ENCODE measurements at regions not wholly inside any gene's neighbourhood (a gene's known extent, or its start where the extent isn't known, plus 50 kb on each side); places are given as distances from the start of the nearest gene placed in this dataset.
"Not testable (repeated sequence)": the region's sequence is repeated elsewhere in the genome, so short reads cannot be mapped to it uniquely, and the experiment has no call there.

- no peak for DNase-seq (ENCODE audit: low read depth in 2 of 2, low spot score in 1 of 2)
Observed at GRCh38 chr12:67455236-67455635, 186.1 kb downstream of the CAND1 start.

- DNase-seq (ENCODE audit: low read depth in 2 of 2, low spot score in 1 of 2): no peak
Observed at GRCh38 chr12:67456431-67456901, 187.3 kb downstream of the CAND1 start.

- no peak for DNase-seq (ENCODE audit: low read depth in 2 of 2, low spot score in 1 of 2)
Observed at GRCh38 chr12:67457136-67457535, 188.0 kb downstream of the CAND1 start.

- no peak for DNase-seq (ENCODE audit: low read depth in 2 of 2, low spot score in 1 of 2)
Observed at GRCh38 chr12:67457778-67458665, 188.9 kb downstream of the CAND1 start.

- no peak for DNase-seq (ENCODE audit: low read depth in 2 of 2, low spot score in 1 of 2)
Observed at GRCh38 chr12:67459173-67459572, 189.4 kb upstream of the DYRK2 start.

- no peak for DNase-seq (ENCODE audit: low read depth in 2 of 2, low spot score in 1 of 2)
Observed at GRCh38 chr12:67459578-67459977, 189.0 kb upstream of the DYRK2 start.

- DNase-seq (ENCODE audit: low read depth in 2 of 2, low spot score in 1 of 2): no peak
Observed at GRCh38 chr12:67460388-67460787, 188.2 kb upstream of the DYRK2 start.

GRCh38 chr12:67468549-67469245 lies 179.8 kb upstream of the DYRK2 start:
- DNase-seq (ENCODE audit: low read depth in 2 of 2, low spot score in 1 of 2): no peak

GRCh38 chr12:67469666-67470065 lies 178.9 kb upstream of the DYRK2 start:
- no peak for DNase-seq (ENCODE audit: low read depth in 2 of 2, low spot score in 1 of 2)

GRCh38 chr12:67471810-67472209 lies 176.7 kb upstream of the DYRK2 start:
- no peak for DNase-seq (ENCODE audit: low read depth in 2 of 2, low spot score in 1 of 2)

- no peak for DNase-seq (ENCODE audit: low read depth in 2 of 2, low spot score in 1 of 2)
Observed at GRCh38 chr12:67472539-67472938, 176.0 kb upstream of the DYRK2 start.

GRCh38 chr12:67474934-67475620 lies 173.5 kb upstream of the DYRK2 start:
- DNase-seq (ENCODE audit: low read depth in 2 of 2, low spot score in 1 of 2): no peak

GRCh38 chr12:67475725-67476124 lies 172.8 kb upstream of the DYRK2 start:
- DNase-seq (ENCODE audit: low read depth in 2 of 2, low spot score in 1 of 2): no peak

GRCh38 chr12:67477681-67478265 lies 170.8 kb upstream of the DYRK2 start:
- DNase-seq (ENCODE audit: low read depth in 2 of 2, low spot score in 1 of 2): no peak

- DNase-seq (ENCODE audit: low read depth in 2 of 2, low spot score in 1 of 2): peak; percentile 42 to 57
Observed at GRCh38 chr12:67482751-67483661, 165.5 kb upstream of the DYRK2 start.

- DNase-seq (ENCODE audit: low read depth in 2 of 2, low spot score in 1 of 2): no peak
Observed at GRCh38 chr12:67483871-67484554, 164.5 kb upstream of the DYRK2 start.

GRCh38 chr12:67484791-67485480 lies 163.6 kb upstream of the DYRK2 start:
- no peak for DNase-seq (ENCODE audit: low read depth in 2 of 2, low spot score in 1 of 2)

- DNase-seq (ENCODE audit: low read depth in 2 of 2, low spot score in 1 of 2): no peak
Observed at GRCh38 chr12:67486671-67487070, 161.9 kb upstream of the DYRK2 start.

- not testable (repeated sequence) for DNase-seq (ENCODE audit: low read depth in 2 of 2, low spot score in 1 of 2)
Observed at GRCh38 chr12:67488349-67488748, 160.2 kb upstream of the DYRK2 start.
